ENCODE measurements at regions not wholly inside any gene's neighbourhood (a gene's known extent, or its start where the extent isn't known, plus 50 kb on each side); places are given as distances from the start of the nearest gene placed in this dataset.

- no peak for DNase-seq (ENCODE audit: low read depth, low spot score)
Observed at GRCh38 chr15:26477044-26477443, 295.8 kb downstream of the GABRB3 start.

- DNase-seq (ENCODE audit: low read depth, low spot score), result no peak
Observed at GRCh38 chr15:26475554-26475953, 297.3 kb downstream of the GABRB3 start.

DNA sequence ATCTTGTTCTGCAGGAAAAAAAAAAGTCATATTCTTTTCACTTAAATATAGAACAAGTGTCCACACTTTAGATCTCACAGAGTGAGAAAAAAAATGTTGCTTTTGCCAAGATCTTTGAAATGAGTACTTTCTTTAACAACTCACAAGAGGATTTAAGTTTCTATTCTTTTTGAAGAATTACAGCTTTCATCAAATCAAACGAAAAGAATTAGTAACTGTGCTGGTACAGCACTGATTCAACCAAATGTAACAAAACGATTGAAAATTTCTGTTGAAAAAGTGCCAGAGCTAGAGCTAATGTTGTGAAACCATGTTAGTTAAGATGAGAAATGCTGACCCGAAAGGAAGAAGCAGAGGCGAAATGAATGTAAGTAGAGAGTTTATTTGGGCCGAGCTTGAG, 300.2 kb downstream of the GABRB3 start:
- no peak for DNase-seq (ENCODE audit: low read depth, low spot score)

GRCh38 chr15:26461847-26462608, 310.8 kb downstream of the GABRB3 start:
- no peak for DNase-seq (ENCODE audit: low read depth, low spot score)

- no peak for DNase-seq (ENCODE audit: low read depth, low spot score)
Observed at GRCh38 chr15:26460165-26460564, 312.7 kb downstream of the GABRB3 start.

DNA sequence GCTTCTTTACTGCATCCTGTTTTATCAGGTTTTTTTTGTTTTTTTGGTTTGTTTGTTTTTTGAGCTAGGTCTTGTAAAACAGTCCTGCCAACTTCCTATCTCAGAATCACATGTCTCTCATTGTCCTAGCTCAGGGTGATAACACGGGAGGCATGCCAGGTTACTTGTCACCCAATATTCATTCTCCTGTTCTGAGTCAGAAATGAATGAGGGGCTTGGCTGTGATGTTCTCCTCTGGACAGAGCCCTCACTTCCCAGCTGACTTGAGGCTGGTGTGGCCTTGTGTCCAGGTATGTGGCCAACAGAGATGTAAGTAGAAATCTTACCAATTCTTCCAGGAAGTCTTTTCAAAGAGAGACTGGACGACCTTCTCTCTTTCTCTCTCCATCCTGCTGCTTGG, 317.0 kb downstream of the GABRB3 start:
- DNase-seq (ENCODE audit: low read depth, low spot score), result no peak

GRCh38 chr15:26453914-26454313, 319.0 kb downstream of the GABRB3 start:
- DNase-seq (ENCODE audit: low read depth, low spot score), result no peak

DNA sequence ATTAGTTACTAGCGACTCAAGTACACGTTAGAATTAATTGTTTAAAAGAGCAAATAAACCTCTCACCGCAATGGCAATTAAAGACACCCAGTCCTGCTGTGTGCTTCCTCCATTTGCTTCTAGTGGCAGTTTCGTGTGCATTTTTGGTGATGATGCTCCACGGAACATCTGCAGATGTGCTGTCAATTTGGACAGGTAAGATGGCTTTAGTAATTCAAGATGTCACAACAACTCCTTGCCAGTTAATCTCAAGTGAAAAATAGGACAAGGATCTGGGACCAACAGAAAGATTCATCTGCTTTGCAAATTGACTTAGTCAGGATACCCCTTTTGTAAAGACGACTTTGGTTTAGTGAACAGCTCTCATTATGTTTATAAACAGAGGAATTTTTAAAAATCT, 320.9 kb downstream of the GABRB3 start:
- DNase-seq (ENCODE audit: low read depth, low spot score), result no peak

GRCh38 chr15:26449291-26449690, 323.6 kb downstream of the GABRB3 start:
- no peak for DNase-seq (ENCODE audit: low read depth, low spot score)

GRCh38 chr15:26443321-26443720, 329.5 kb downstream of the GABRB3 start:
- no peak for DNase-seq (ENCODE audit: low read depth, low spot score)

DNA sequence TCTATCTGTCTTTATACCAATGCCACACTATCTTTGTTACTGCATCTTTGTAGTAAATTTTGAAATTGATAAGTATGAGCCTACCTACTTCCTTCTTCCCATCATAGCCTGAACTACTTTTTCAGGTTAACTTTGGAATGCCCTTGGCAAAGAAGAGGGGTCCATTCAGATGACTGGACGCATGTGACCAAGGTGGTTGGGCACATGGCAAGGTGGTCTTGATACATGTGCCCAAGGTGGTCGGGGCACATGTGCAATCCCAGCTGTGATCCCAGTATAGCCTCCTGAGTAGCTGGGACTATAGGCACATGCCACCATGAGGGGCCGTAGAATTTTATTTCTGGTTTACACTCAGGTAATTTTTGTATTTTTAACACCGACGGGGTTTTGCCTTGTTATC, 330.2 kb downstream of the GABRB3 start:
- DNase-seq (ENCODE audit: low read depth, low spot score), result no peak

- no peak for DNase-seq (ENCODE audit: low read depth, low spot score)
Observed at GRCh38 chr15:26439681-26440080, 333.2 kb downstream of the GABRB3 start.

DNA sequence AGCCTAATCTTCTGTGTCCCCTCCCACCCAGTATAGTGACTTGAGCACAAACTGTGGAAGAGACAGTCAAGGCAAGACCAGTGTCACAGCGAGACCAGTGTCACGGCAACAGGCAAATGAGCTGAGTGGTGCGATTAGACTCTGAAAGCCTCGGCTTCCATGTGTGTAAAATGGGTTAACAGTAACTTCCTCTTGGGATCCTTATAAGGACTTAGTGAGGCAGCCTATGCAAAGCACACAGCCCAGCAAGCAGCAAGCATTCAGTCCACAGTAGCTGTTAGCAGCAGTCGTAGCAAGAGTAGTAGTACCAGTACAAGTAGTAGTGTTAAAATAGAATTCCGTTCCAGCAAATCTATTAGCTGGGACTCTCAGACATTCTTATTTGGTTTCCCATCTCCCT, 334.1 kb downstream of the GABRB3 start:
- DNase-seq (ENCODE audit: low read depth, low spot score), result no peak

DNA sequence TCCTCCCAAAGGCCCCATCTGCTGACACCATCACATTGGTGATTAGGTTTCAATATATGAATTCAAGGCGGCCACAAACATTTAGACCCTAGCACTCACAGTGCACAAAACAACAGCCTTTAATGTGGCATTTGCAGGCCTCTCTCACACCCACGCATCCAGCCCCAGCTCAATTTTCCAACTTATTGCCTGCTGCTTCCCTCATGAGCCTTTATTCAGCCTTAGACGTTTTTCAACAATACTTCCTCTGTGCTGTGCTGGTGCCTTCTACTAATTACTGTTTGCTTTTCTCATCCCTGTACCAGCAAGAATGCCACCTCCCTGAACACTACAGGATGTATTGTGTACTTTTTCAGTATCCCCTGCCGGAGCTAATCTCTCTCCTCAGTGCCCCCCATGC, 334.6 kb downstream of the GABRB3 start:
- DNase-seq (ENCODE audit: low read depth, low spot score), result no peak

DNA sequence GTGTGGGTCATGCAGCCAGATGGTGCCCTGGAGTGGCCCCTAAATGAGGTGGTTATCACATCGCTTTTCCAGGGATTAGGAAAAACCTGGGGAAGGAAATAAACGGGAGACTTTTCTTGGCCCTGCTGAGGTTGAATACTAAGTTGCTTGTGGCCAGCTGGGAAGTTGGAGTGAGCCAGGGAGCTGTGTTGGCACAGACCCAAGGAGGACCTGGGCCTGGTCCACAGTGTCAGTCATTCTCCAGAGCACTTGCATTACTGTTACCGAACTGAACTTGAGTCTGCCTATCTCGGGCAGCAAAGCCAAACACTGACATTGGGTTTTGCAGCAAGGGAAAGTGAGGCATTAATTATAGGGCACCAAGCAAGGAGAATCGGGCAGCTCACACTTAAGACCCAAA, 339.0 kb downstream of the GABRB3 start:
- DNase-seq (ENCODE audit: low read depth, low spot score), result no peak

GRCh38 chr15:26433060-26433459, 339.8 kb downstream of the GABRB3 start:
- no peak for DNase-seq (ENCODE audit: low read depth, low spot score)

DNA sequence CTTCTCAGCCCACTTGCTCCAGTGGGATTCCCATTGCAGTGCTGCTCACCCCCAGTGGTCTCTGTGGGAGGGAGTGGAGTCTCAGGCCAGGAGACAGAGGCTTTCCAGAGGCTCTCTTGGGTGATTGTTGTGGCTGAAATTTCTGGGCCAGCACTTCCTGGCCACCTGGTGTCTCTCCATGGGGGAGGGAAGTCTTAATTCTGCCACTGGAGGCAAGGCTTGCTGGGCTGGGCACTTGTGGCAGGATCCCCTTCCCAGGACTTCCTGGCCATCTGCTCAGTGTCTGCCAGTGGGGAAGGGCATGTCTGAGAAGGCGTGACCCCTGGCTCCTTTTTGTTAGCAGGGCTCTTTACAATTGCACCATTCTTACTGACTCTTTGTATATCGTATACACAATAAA, 351.8 kb downstream of the GABRB3 start:
- DNase-seq (ENCODE audit: low read depth, low spot score), result no peak

DNA sequence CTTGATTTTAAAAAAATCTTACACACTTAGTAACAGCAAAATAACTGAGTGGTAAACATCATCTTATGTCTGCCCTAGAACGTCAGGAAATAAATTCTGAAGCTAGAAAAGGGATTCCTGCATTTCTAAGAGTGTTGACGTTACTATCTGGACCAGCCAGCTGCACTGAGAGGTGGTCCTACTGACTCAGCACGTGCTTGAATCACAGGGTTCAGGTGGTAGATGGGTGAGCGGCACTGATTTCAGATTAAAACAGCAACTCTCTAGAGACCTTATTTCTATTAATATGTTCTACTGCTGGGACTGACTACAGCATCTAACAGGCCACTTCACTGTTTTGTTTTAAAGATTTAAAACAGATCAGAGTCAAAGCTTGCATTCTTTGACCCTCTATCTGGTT, 377.2 kb downstream of the GABRB3 start:
- DNase-seq (ENCODE audit: low read depth, low spot score), result no peak

DNA sequence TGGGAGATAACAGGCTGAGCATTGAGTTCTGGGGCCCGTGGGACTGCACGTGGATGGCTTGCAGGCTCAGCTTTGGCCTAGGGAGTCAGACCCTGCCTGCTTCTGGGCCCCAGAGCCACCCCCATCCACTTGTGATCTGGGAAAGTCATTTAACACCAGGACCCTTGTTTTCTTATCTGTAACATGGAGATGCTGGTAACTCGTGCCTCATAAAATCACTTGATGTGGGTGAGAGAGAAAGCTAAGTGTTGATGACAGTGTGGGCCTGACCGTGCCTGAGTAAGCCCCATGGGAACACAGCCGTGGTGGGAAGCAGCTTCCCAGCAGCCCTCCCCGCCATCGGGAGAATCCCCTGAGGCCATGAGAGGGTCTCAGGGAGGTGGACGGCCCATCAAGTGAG, 378.1 kb downstream of the GABRB3 start:
- DNase-seq (ENCODE audit: low read depth, low spot score), result no peak

DNA sequence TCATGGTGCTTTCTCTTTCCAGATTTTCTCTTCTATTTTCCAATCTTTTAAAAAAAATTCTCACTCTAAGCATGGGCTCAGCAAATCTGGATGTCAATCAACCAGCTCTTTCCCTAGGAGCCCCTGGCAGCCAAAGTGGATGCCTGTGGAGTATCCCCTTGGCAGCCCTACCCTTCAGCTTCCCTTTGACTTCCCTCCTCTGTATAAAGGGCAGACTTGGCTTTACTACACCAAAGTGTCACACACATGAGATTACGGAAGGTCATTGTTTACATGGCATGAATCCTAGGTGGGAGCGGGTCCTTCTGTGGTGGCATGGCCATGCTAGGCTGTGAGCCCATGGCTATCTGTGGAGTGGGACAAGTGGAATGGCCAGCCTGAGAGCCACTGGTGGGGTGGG, 379.9 kb downstream of the GABRB3 start:
- DNase-seq (ENCODE audit: low read depth, low spot score), result no peak

DNA sequence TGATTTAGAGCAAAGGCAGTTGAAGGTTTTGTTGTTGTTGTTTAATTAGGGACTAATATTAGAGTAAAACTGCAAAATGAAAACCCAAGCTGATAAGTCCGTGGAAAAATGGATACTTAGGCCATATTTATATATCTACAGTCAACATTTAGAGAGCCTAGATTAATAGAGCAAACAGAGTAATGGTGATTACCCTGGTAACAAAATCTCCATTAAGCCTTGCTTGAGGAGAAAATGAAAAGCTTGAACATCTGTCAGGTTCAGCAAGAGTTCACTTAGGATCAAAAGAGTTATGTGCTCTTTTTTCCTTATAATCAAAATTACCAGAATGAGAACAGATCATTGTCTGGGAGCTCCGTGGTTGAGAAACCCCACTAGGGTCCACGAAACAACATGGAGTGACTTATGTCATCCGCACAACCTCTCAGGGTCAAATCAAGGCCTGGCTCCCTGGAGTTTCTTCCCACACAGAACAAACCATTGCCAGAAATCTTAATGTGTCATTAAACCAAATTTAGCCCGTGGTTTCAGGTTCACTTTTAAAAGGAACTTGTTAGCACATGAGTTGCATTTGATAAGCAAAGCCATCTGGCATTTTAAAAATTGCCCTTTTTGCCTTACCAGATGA, 381.2 kb downstream of the GABRB3 start:
- DNase-seq (ENCODE audit: low read depth, low spot score), result no peak

DNA sequence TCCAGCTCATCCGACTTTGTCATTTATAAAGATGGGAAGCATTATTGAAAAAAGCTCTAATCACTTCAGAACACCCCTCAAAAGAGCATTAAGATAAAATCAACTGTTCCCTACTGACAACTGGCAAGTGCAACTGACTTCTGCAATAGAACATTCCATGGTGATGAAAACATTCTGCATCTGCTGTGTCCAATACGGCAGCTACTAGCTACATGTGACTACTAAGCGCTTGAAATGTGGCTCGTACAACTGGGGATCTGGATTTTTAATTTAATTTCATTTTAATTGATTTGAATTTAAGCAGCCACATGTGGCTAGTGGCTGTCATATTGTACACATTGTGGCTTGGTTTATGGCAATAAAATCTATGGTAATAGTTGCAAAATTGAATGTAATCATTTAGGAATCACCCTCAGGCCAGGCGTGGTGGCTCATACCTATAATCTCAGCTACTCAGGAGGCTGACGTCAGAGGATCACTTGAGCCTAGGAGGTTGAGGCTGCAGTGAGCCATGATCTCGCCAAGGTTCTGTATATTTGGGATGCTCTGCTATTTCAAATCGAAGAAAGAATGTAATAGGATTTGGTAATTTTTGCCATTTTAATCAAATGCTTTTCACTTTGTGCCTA, 390.3 kb downstream of the GABRB3 start:
- DNase-seq (ENCODE audit: low read depth, low spot score), result no peak

GRCh38 chr15:26378304-26378703, 394.6 kb downstream of the GABRB3 start:
- DNase-seq (ENCODE audit: low read depth, low spot score), result no peak

Measured in smooth muscle cell of the brain vasculature (primary cell).